B cell (primary cell): ENCODE measurements at regions not wholly inside any gene's neighbourhood (a gene's known extent, or its start where the extent isn't known, plus 50 kb on each side); places are given as distances from the start of the nearest gene placed in this dataset.

Experiments used
- ATAC-seq: fragments of 200-7000 bp; cut with Tn5 transposase; one replicate; pipeline ENCODE4 v1.10.0; 2021; ENCODE audit warnings: low read depth, mild to moderate bottlenecking, moderate number of reproducible peaks, moderate library complexity
- CTCF ChIA-PET: fragments of 350-600 bp; sonication (Branson Sonifier 250); formaldehyde crosslinking; loops from one replicate; lab custom pipeline; 2021; ENCODE audit warnings: antibody characterized with exemption, inconsistent platforms; lab: Charles Lee
- POLR2A ChIA-PET: fragments of 350-600 bp; sonication (Branson Sonifier 250); formaldehyde crosslinking; loops from one replicate; lab custom pipeline; 2021; ENCODE audit warnings: antibody characterized with exemption; lab: Charles Lee
- DNase-seq: peaks from one replicate; pipeline ENCODE4 v3.0.0; 2013
- H2AFZ ChIP-seq: 2 replicates; pipeline ENCODE4 v1.6.1; 2012; ENCODE audit warnings: mild to moderate bottlenecking, low read depth, low read length; ENCODE audit not compliant: insufficient read depth, poor library complexity, severe bottlenecking
- H3K27ac ChIP-seq, 2 donors: 1 replicate in 1 of 2; 2 replicates in 1 of 2; pipeline ENCODE4 v1.5.1; 2012 to 2013; ENCODE audit warnings: low read length in 2 of 2, mild to moderate bottlenecking in 2 of 2, moderate library complexity in 1 of 2
- H3K27me3 ChIP-seq, 4 experiments: fragments of 200-600 bp in 1 of 4; sonication (generic) in 1 of 4; replicated peaks in 1 of 4; 1 replicate in 2 of 4; 2 replicates in 2 of 4; pipeline versions ENCODE4 v1.6.1 to v1.7.0; 2013 to 2016; ENCODE audit warnings: low read length in 3 of 4, mild to moderate bottlenecking in 2 of 4, mixed read lengths in 1 of 4, moderate library complexity in 1 of 4; ENCODE audit not compliant: insufficient read depth in 4 of 4, control insufficient read depth in 3 of 4; ENCODE audit errors: control extremely low read depth in 1 of 4
- H3K36me3 ChIP-seq, 2 experiments: replicated peaks in 1 of 2; 1 replicate in 1 of 2; 2 replicates in 1 of 2; pipeline versions ENCODE4 v1.6.1 to v1.7.1; 2013; ENCODE audit warnings: low read length in 1 of 2; ENCODE audit not compliant: insufficient read depth in 2 of 2, control insufficient read depth in 1 of 2; ENCODE audit errors: control extremely low read depth in 1 of 2, extremely low read depth in 1 of 2
- H3K4me1 ChIP-seq, 2 donors: fragments of 200-600 bp in 1 of 2; sonication (generic) in 1 of 2; 1 replicate in 1 of 2; 2 replicates in 1 of 2; pipeline versions ENCODE4 v1.5.1 to v1.6.1; 2013 to 2017; ENCODE audit warnings: low read length in 2 of 2; ENCODE audit not compliant: control insufficient read depth in 2 of 2, insufficient read depth in 2 of 2
- H3K4me2 ChIP-seq: replicated peaks from 2 replicates; pipeline ENCODE3; 2012; ENCODE audit warnings: mild to moderate bottlenecking, low read depth, low read length; ENCODE audit not compliant: poor library complexity, severe bottlenecking
- H3K4me3 ChIP-seq, 5 experiments: fragments of 200-600 bp in 1 of 5; sonication (generic) in 1 of 5; 1 replicate in 3 of 5; 2 replicates in 2 of 5; pipeline versions ENCODE4 v1.5.1 to v1.7.0; 2011 to 2016; ENCODE audit warnings: low read length in 4 of 5, mild to moderate bottlenecking in 4 of 5, low read depth in 2 of 5, control low read depth in 1 of 5, moderate library complexity in 1 of 5; ENCODE audit not compliant: insufficient read depth in 1 of 5; ENCODE audit errors: control extremely low read depth in 1 of 5, extremely low read depth in 1 of 5
- H3K79me2 ChIP-seq: fragments of 200-600 bp; sonication (generic); one replicate; pipeline ENCODE4 v1.6.0; 2016; ENCODE audit warnings: low read length; ENCODE audit not compliant: control insufficient read depth, insufficient read depth
- H3K9ac ChIP-seq: fragments of 200-600 bp; sonication (generic); 2 replicates; pipeline ENCODE4 v1.6.1; 2017; ENCODE audit warnings: mild to moderate bottlenecking, low read length, moderate library complexity
- H3K9me3 ChIP-seq, 3 donors: one replicate each; pipeline versions ENCODE4 v1.6.1 to v1.7.1; 2013; ENCODE audit warnings: low read length in 2 of 3; ENCODE audit not compliant: control insufficient read depth in 2 of 3, insufficient read depth in 1 of 3; ENCODE audit errors: control extremely low read depth in 1 of 3
- H4K20me1 ChIP-seq: 2 replicates; pipeline ENCODE4 v1.6.0; 2012; ENCODE audit warnings: mild to moderate bottlenecking, low read length; ENCODE audit not compliant: insufficient read depth, control insufficient read depth, poor library complexity, severe bottlenecking
- H3K27ac Mint-ChIP-seq: one replicate; pipeline ENCODE4 v1.8.0; 2021; ENCODE audit warnings: mixed read lengths
- H3K27me3 Mint-ChIP-seq: one replicate; pipeline ENCODE4 v1.8.0; 2021; ENCODE audit warnings: mixed read lengths
- H3K4me1 Mint-ChIP-seq: one replicate; pipeline ENCODE4 v1.8.0; 2021; ENCODE audit warnings: mixed read lengths
- H3K4me3 Mint-ChIP-seq: one replicate; pipeline ENCODE4 v1.8.0; 2021; ENCODE audit warnings: mixed read lengths
- H3K9me3 Mint-ChIP-seq: one replicate; pipeline ENCODE4 v1.8.0; 2022; ENCODE audit warnings: mixed read lengths; ENCODE audit not compliant: insufficient read depth
- CTCF ChIP-seq: fragments of 200-600 bp; IDR thresholded peaks from one replicate; pipeline ENCODE4 v1.8.0; 2022; ENCODE audit warnings: antibody characterized with exemption, mild to moderate bottlenecking
- EZH2 ChIP-seq: IDR thresholded peaks from 2 replicates; pipeline ENCODE4 v1.6.1; 2012; ENCODE audit warnings: borderline replicate concordance, low read depth, mild to moderate bottlenecking, moderate library complexity, low read length; ENCODE audit not compliant: insufficient read depth, poor library complexity, severe bottlenecking
- WGBS: methylation state at CpG from one replicate; pipeline ENCODE4 v1.1.5; 2013; ENCODE audit warnings: missing lambda C conversion rate; ENCODE audit not compliant: insufficient coverage; 5-methylcytosine and 5-hydroxymethylcytosine counted together
- intact Hi-C: fragments of 100-400 bp; cut with micrococcal nuclease; formaldehyde crosslinking; loops from one replicate; pipeline ENCODE4 v1.10.0; 2022

GRCh38 chr3:70507486-70507885, 195.0 kb upstream of the MDFIC2 start:
- DNase-seq: no peak
- H3K27me3 ChIP-seq: no peaks in the 10 kb centered on the region
- intact Hi-C loops: no loop called here
- no peak for ATAC-seq
- CTCF ChIA-PET: no interaction called here
- no CpG with 5 or more reads among the region's 4 CpGs for WGBS
- POLR2A ChIA-PET: no interaction called here
- H3K4me1 Mint-ChIP-seq: no peaks in the 10 kb centered on the region
- no peaks in the 10 kb centered on the region for H3K9me3 ChIP-seq
- H3K79me2 ChIP-seq: no peaks in the 10 kb centered on the region
- no peak overlapping the region for H3K27ac Mint-ChIP-seq
- H3K27me3 Mint-ChIP-seq: no peaks in the 10 kb centered on the region
- no peak overlapping the region for H2AFZ ChIP-seq
- no peak overlapping the region for H3K9ac ChIP-seq
- H4K20me1 ChIP-seq: no peaks in the 10 kb centered on the region
- H3K4me3 Mint-ChIP-seq: no peak overlapping the region
- H3K36me3 ChIP-seq: no peaks in the 10 kb centered on the region
- TF ChIP-seq EZH2 (no peak), CTCF (no peak)
- H3K4me1 ChIP-seq: no peaks in the 10 kb centered on the region
- no peak overlapping the region for H3K4me3 ChIP-seq
- no peak overlapping the region for H3K4me2 ChIP-seq
- no peaks in the 10 kb centered on the region for H3K9me3 Mint-ChIP-seq
- H3K27ac ChIP-seq: no peak overlapping the region

GRCh38 chr3:70506775-70507174, 194.3 kb upstream of the MDFIC2 start:
- TF ChIP-seq CTCF: no peak
- TF ChIP-seq EZH2: no peak
- Mint-ChIP-seq H3K9me3 (no peaks in the 10 kb centered on the region), H3K4me1 (peaks cover 5% of the 10 kb centered on the region), H3K27me3 (no peaks in the 10 kb centered on the region), H3K27ac (no peak overlapping the region), H3K4me3 (no peak overlapping the region)
- ChIA-PET POLR2A (no interaction called here), CTCF (no interaction called here)
- H3K9ac ChIP-seq: no peak overlapping the region
- ATAC-seq (no peak), DNase-seq (no peak)
- no peak overlapping the region for H3K4me2 ChIP-seq
- peaks cover under 1% of the 10 kb centered on the region in 2 donors for H3K4me1 ChIP-seq
- no peak overlapping the region for H3K27ac ChIP-seq
- intact Hi-C loops: no loop called here
- no CpG with 5 or more reads among the region's 5 CpGs for WGBS
- H3K27me3 ChIP-seq: no peaks in the 10 kb centered on the region
- no peaks in the 10 kb centered on the region for H3K79me2 ChIP-seq
- no peaks in the 10 kb centered on the region for H3K9me3 ChIP-seq
- no peaks in the 10 kb centered on the region for H3K36me3 ChIP-seq
- no peaks in the 10 kb centered on the region for H4K20me1 ChIP-seq
- no peak overlapping the region for H3K4me3 ChIP-seq
- no peak overlapping the region for H2AFZ ChIP-seq
